CD4-positive, alpha-beta T cell (primary cell): ENCODE measurements at regions not wholly inside any gene's neighbourhood (a gene's known extent, or its start where the extent isn't known, plus 50 kb on each side); places are given as distances from the start of the nearest gene placed in this dataset.

Experiments
- ATAC-seq: fragments of 200-7000 bp; cut with Tn5 transposase; one replicate; pipeline ENCODE4 v1.10.0; 2022; ENCODE audit warnings: mild to moderate bottlenecking; ENCODE audit not compliant: poor library complexity
- CTCF ChIA-PET: fragments of 350-600 bp; sonication (Branson Sonifier 250); formaldehyde crosslinking; loops from one replicate; lab custom pipeline; 2021; ENCODE audit warnings: antibody characterized with exemption, inconsistent platforms; lab: Charles Lee
- POLR2A ChIA-PET: fragments of 350-600 bp; sonication (Branson Sonifier 250); formaldehyde crosslinking; loops from one replicate; lab custom pipeline; 2021; ENCODE audit warnings: antibody characterized with exemption, inconsistent platforms; lab: Charles Lee
- DNase-seq, 14 experiments: peaks; one replicate each; pipeline ENCODE4 v3.0.0-alpha.2; 2013 to 2020; ENCODE audit warnings: mixed read lengths in 2 of 14
- H3K27ac ChIP-seq, 2 donors: one replicate each; pipeline versions ENCODE4 v1.5.1 to v1.7.0; 2013; ENCODE audit warnings: low read length in 2 of 2, low read depth in 1 of 2, mild to moderate bottlenecking in 1 of 2
- H3K27me3 ChIP-seq, 2 experiments: 1 replicate in 1 of 2; 2 replicates in 1 of 2; pipeline versions ENCODE4 v1.6.1 to v1.7.0; 2013; ENCODE audit warnings: low read length in 2 of 2, control low read depth in 1 of 2, mild to moderate bottlenecking in 1 of 2, moderate library complexity in 1 of 2; ENCODE audit not compliant: insufficient read depth in 2 of 2, control insufficient read depth in 1 of 2
- H3K36me3 ChIP-seq: one replicate; pipeline ENCODE4 v1.6.1; 2013; ENCODE audit warnings: low read length, control low read depth; ENCODE audit not compliant: insufficient read depth
- H3K4me1 ChIP-seq: one replicate; pipeline ENCODE4 v1.6.1; 2013; ENCODE audit warnings: low read length, control low read depth; ENCODE audit not compliant: insufficient read depth
- H3K4me3 ChIP-seq: one replicate; pipeline ENCODE4 v1.5.1; 2013; ENCODE audit warnings: mild to moderate bottlenecking, low read length, moderate library complexity
- H3K9me3 ChIP-seq, 2 experiments: 1 replicate in 1 of 2; 2 replicates in 1 of 2; pipeline versions ENCODE4 v1.6.1 to v1.7.0; 2013; ENCODE audit warnings: low read length in 2 of 2, mild to moderate bottlenecking in 2 of 2, control low read depth in 1 of 2, moderate library complexity in 1 of 2; ENCODE audit not compliant: control insufficient read depth in 1 of 2, insufficient read depth in 1 of 2
- H3K27ac Mint-ChIP-seq: one replicate; pipeline ENCODE4 v1.8.0; 2020; ENCODE audit warnings: mixed read lengths
- H3K27me3 Mint-ChIP-seq: one replicate; pipeline ENCODE4 v1.8.0; 2021; ENCODE audit warnings: mixed read lengths
- H3K36me3 Mint-ChIP-seq: one replicate; pipeline ENCODE4 v1.8.0; 2021; ENCODE audit warnings: low read depth, mixed read lengths
- H3K4me1 Mint-ChIP-seq: one replicate; pipeline ENCODE4 v1.8.0; 2021; ENCODE audit warnings: low read depth, mixed read lengths
- H3K4me3 Mint-ChIP-seq: one replicate; pipeline ENCODE4 v1.8.0; 2020; ENCODE audit warnings: mild to moderate bottlenecking, mixed read lengths
- H3K9me3 Mint-ChIP-seq: one replicate; pipeline ENCODE4 v1.8.0; 2020; ENCODE audit warnings: mixed read lengths
- intact Hi-C, 2 experiments: fragments of 100-400 bp; cut with DNase I in 1 of 2; cut with micrococcal nuclease in 1 of 2; formaldehyde crosslinking; loops; one replicate each; pipeline versions ENCODE4 v1.15.1 to v1.9.0; 2023 to 2025; cut with DNase I, micrococcal nuclease
- TF ChIP-seq, protein P1 (sequence below): fragments of 200-600 bp; IDR thresholded peaks from one replicate; pipeline ENCODE4 v1.8.0; 2022; ENCODE audit warnings: antibody characterized with exemption, mild to moderate bottlenecking

GRCh38 chr5:104352954-104353353 lies 790.4 kb upstream of the NUDT12 start:
- ChIA-PET POLR2A (no interaction called here), CTCF (no interaction called here)
- no peaks in the 10 kb centered on the region for H3K4me1 ChIP-seq
- no peak overlapping the region for H3K4me3 Mint-ChIP-seq
- H3K27ac ChIP-seq = no peak overlapping the region
- intact Hi-C loops = no loop called here
- no peak overlapping the region for H3K4me3 ChIP-seq
- peaks cover 14% of the 10 kb centered on the region for H3K9me3 Mint-ChIP-seq
- H3K27me3 Mint-ChIP-seq = no peaks in the 10 kb centered on the region
- no peaks in the 10 kb centered on the region for H3K27me3 ChIP-seq
- H3K27ac Mint-ChIP-seq = no peak overlapping the region
- TF ChIP-seq, protein P1, sequence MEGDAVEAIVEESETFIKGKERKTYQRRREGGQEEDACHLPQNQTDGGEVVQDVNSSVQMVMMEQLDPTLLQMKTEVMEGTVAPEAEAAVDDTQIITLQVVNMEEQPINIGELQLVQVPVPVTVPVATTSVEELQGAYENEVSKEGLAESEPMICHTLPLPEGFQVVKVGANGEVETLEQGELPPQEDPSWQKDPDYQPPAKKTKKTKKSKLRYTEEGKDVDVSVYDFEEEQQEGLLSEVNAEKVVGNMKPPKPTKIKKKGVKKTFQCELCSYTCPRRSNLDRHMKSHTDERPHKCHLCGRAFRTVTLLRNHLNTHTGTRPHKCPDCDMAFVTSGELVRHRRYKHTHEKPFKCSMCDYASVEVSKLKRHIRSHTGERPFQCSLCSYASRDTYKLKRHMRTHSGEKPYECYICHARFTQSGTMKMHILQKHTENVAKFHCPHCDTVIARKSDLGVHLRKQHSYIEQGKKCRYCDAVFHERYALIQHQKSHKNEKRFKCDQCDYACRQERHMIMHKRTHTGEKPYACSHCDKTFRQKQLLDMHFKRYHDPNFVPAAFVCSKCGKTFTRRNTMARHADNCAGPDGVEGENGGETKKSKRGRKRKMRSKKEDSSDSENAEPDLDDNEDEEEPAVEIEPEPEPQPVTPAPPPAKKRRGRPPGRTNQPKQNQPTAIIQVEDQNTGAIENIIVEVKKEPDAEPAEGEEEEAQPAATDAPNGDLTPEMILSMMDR = no peak
- H3K4me1 Mint-ChIP-seq = no peaks in the 10 kb centered on the region
- H3K9me3 ChIP-seq = no peaks in the 10 kb centered on the region
- no peak for DNase-seq
- ATAC-seq = no peak
- no peaks in the 10 kb centered on the region for H3K36me3 Mint-ChIP-seq
- H3K36me3 ChIP-seq = no peaks in the 10 kb centered on the region

DNA sequence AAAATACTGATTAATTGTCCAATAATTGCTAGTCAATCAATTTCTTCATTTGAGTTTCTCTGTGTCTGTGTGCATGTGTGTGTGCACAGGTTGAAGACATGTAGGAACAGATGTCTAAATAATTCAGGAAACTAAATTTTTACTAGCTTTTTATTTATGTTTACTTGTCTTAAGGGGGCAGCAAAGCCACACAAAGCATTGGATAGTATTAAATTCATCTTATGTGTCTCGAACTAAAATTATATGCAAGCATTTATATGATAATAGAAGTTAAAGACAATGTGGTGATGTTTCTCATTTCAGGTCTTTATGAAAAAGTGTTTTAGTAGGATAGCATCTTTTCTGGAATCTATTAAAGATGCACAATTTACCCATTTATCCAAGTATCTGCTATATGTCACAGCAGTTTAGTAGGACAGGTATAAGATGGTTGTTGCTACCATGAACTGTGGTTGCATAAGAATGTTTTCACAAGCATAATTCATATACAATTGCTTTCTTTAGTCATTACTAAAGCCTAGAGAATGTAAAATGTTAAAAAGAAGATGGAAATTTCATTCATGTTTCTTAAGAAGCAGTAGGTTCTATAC lies 784.6 kb upstream of the NUDT12 start:
- Mint-ChIP-seq H3K4me1 (no peaks in the 10 kb centered on the region), H3K4me3 (no peak overlapping the region), H3K9me3 (peaks cover 9% of the 10 kb centered on the region), H3K36me3 (no peaks in the 10 kb centered on the region), H3K27me3 (no peaks in the 10 kb centered on the region), H3K27ac (no peak overlapping the region)
- H3K36me3 ChIP-seq = no peaks in the 10 kb centered on the region
- TF ChIP-seq, protein P1 = no peak
- ATAC-seq = no peak
- H3K4me1 ChIP-seq = no peaks in the 10 kb centered on the region
- no peak overlapping the region for H3K27ac ChIP-seq
- H3K9me3 ChIP-seq = no peaks in the 10 kb centered on the region
- intact Hi-C loops = no loop called here
- CTCF ChIA-PET = no interaction called here
- no peak for DNase-seq
- H3K4me3 ChIP-seq = no peak overlapping the region
- POLR2A ChIA-PET = no interaction called here
- H3K27me3 ChIP-seq = no peaks in the 10 kb centered on the region

DNA sequence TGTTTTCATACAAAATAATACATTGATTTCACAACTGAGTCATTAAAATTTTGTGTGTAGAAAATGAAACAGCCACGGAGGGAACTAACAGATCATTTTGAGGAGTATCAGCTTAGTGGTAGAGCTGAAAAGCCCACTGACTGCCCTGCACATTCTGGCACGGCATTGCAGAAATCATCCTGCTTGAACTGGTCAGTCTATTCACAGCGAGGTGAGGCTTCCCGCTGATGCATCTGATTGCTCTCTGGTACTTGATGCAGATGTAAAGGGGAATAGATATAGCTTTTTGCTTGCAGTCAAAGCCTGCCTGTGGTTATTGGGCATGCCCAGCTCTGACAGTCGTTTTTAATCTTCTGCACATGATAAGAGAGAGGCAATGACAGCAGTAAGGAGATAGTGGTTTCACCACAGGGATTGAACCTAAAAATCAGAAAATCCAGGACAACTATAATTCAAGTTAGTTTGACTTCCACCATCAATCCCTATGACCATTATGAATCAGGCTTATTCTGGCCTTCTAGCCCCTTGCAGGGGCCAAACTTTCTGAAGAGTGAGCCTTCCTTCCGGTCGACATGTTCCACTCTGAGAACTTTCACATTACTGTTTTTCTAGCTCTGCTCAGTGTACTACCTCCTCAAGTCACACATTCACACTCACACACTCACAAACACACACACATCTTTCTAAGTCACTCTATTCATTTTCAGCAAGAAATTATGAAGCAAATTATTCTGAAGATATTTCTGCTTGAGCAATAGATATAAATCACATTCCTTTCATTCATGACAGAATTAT lies 782.8 kb upstream of the NUDT12 start:
- POLR2A ChIA-PET = no interaction called here
- no peak for DNase-seq
- CTCF ChIA-PET = no interaction called here

More for the DNA sequence above, 782.8 kb upstream of the NUDT12 start:
- Mint-ChIP-seq H3K27me3 (no peaks in the 10 kb centered on the region), H3K4me3 (no peak overlapping the region), H3K27ac (no peak overlapping the region), H3K36me3 (no peaks in the 10 kb centered on the region), H3K9me3 (peaks cover 9% of the 10 kb centered on the region), H3K4me1 (no peaks in the 10 kb centered on the region)
- Histone ChIP-seq H3K36me3 (no peaks in the 10 kb centered on the region), H3K27ac (no peak overlapping the region), H3K4me1 (no peaks in the 10 kb centered on the region), H3K9me3 (no peaks in the 10 kb centered on the region), H3K4me3 (no peak overlapping the region), H3K27me3 (no peaks in the 10 kb centered on the region)
- intact Hi-C loops = no loop called here
- ATAC-seq = no peak
- TF ChIP-seq, protein P1 = no peak
